ENCODE measurements at regions not wholly inside any gene's neighbourhood (a gene's known extent, or its start where the extent isn't known, plus 50 kb on each side); places are given as distances from the start of the nearest gene placed in this dataset.
"Not testable (repeated sequence)": the region's sequence is repeated elsewhere in the genome, so short reads cannot be mapped to it uniquely, and the experiment has no call there.

DNA sequence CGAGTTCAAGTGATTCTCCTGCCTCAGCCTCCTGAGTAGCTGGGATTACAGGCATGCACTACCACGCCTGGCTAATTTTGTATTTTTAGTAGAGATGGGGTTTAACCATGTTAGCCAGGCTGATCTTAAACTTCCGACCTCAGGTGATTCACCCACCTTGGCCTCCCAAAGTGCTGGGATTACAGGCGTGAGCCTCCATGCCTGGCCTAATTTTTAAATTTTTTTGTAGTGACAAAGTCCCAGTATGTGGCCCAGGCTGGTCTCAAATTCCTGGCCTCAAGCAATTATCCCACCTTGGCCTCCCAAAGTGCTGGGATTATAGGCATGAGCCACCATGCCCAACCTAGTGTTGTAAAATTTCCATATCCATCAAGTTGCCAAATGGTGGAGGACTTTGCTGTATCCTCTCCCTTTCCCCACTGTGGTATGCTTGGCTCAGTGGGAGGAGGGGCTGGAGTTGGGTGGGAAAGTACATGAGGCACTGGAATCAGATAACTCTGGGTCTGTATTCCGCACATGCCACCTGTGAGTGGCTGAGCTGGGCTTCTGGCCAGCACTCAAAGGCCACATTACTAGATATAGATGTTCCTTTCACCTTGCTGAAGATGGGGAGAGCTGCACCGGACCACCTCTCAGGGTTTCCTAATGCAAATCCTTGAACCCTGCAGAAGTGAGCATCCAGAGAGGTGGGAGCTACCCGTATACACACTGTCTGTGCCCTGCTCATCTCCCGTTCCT, 252.6 kb downstream of the GOLGA6L6 start:
- not testable (repeated sequence) for TF ChIP-seq POLR2A, CTCF, EP300 (IDR thresholded peaks at IDR 0.05)
